Esophagus squamous epithelium (tissue), 5 donors: ENCODE measurements at regions not wholly inside any gene's neighbourhood (a gene's known extent, or its start where the extent isn't known, plus 50 kb on each side); places are given as distances from the start of the nearest gene placed in this dataset.

Experiments
- DNase-seq: peaks from one replicate; lab custom pipeline; 2025; lab: John Stamatoyannopoulos, UW
- H3K27ac ChIP-seq, 4 donors: fragments of 200-600 bp; sonication (generic); one replicate each; pipeline ENCODE4 v1.5.1; 2016 to 2019; ENCODE audit warnings: mild to moderate bottlenecking in 1 of 4
- H3K27me3 ChIP-seq, 4 donors: fragments of 200-600 bp; sonication (generic); 1 replicate in 3 of 4; 2 replicates in 1 of 4; pipeline versions ENCODE4 v1.5.1 to v1.6.0; 2017 to 2021; ENCODE audit warnings: antibody characterized with exemption in 1 of 4
- H3K36me3 ChIP-seq, 3 donors: fragments of 200-600 bp; sonication (generic); one replicate each; pipeline ENCODE4 v1.5.1; 2016 to 2019
- H3K4me1 ChIP-seq, 3 donors: fragments of 200-600 bp; sonication (generic); one replicate each; pipeline ENCODE4 v1.5.1; 2017 to 2019
- H3K4me3 ChIP-seq, 4 donors: fragments of 200-600 bp; sonication (generic); 1 replicate in 3 of 4; 2 replicates in 1 of 4; pipeline ENCODE4 v1.5.1; 2016 to 2019; ENCODE audit warnings: mild to moderate bottlenecking in 2 of 4, moderate library complexity in 1 of 4
- H3K9me3 ChIP-seq, 3 donors: fragments of 200-600 bp; sonication (generic); one replicate each; pipeline ENCODE4 v1.5.1; 2016 to 2019
- CTCF ChIP-seq, 6 experiments: fragments of 450-650 bp in 4 of 6; fragments of 200-600 bp in 2 of 6; sonication (generic) in 2 of 6; IDR thresholded peaks; one replicate each; pipeline ENCODE4 v1.5.1; 2016 to 2019; ENCODE audit warnings: antibody characterized with exemption in 6 of 6, mild to moderate bottlenecking in 4 of 6, moderate library complexity in 4 of 6
- POLR2A ChIP-seq, 4 donors: fragments of 450-650 bp; IDR thresholded peaks; one replicate each; pipeline ENCODE4 v1.6.1; 2017; ENCODE audit warnings: antibody characterized with exemption in 4 of 4, mild to moderate bottlenecking in 4 of 4, moderate library complexity in 3 of 4
- WGBS, 2 donors: methylation state at CpG; one replicate each; pipeline ENCODE4 v1.1.5; 2018; 5-methylcytosine and 5-hydroxymethylcytosine counted together
- intact Hi-C: fragments of 100-400 bp; cut with DNase I; formaldehyde crosslinking; loops from one replicate; pipeline ENCODE4 v1.15.0; 2022
- donor health status: DM: yes; HTN: yes; CAD: no.

GRCh38 chr22:27312966-27313855, 488.3 kb downstream of the MN1 start:
- no peak overlapping the region for H3K27ac ChIP-seq
- TF ChIP-seq POLR2A (IDR thresholded peaks at IDR 0.05): no peak
- no peak for TF ChIP-seq CTCF (IDR thresholded peaks at IDR 0.05)
- peaks cover 0 to 14% (median 0%) of the 10 kb centered on the region in 3 donors for H3K4me1 ChIP-seq
- H3K27me3 ChIP-seq: peaks cover 0 to 6% (median 0%) of the 10 kb centered on the region in 4 donors
- H3K4me3 ChIP-seq: no peak overlapping the region
- intact Hi-C loops: no loop called here
- no peaks in the 10 kb centered on the region for H3K9me3 ChIP-seq
- H3K36me3 ChIP-seq: no peaks in the 10 kb centered on the region
- DNase-seq: no peak
- 63 to 67% methylated on average over 10 to 12 of the region's 13 CpGs for WGBS, 2 donors

DNA sequence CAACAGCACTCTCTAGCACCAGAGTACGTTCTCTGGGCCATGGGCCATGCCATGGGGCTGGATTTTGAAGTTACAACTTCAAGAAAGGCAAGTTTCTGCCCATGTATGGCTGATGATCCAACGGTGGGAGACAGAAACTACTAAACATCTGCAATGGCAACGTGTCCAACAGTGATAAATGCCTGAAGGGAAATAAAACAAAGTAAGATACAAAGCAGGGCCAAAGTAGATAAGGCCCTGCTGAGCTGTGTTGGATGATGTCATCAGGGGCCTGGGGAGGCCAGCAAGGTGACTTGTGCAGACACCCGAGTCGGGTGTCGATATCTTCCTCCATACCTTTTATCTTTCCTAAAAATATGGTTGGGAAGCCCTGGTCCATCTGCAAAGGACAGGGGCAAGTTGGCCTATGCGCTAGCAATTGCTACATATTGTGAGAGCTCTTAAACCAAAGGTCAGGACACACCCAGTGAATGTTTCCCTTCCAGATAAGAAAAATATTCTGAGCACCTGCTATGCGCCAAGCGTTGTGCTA, 487.2 kb downstream of the MN1 start:
- 65 to 68% methylated on average over 7 to 9 of the region's 9 CpGs for WGBS, 2 donors
- Histone ChIP-seq H3K27ac (no peak overlapping the region), H3K4me3 (no peak overlapping the region), H3K27me3 (peaks cover 0 to 6% (median 0%) of the 10 kb centered on the region in 4 donors), H3K4me1 (peaks cover 0 to 20% (median 0%) of the 10 kb centered on the region in 3 donors), H3K36me3 (no peaks in the 10 kb centered on the region), H3K9me3 (no peaks in the 10 kb centered on the region)
- no peak for DNase-seq
- intact Hi-C loops: no loop called here
- no peak for TF ChIP-seq CTCF (IDR thresholded peaks at IDR 0.05)
- TF ChIP-seq POLR2A (IDR thresholded peaks at IDR 0.05): no peak

DNA sequence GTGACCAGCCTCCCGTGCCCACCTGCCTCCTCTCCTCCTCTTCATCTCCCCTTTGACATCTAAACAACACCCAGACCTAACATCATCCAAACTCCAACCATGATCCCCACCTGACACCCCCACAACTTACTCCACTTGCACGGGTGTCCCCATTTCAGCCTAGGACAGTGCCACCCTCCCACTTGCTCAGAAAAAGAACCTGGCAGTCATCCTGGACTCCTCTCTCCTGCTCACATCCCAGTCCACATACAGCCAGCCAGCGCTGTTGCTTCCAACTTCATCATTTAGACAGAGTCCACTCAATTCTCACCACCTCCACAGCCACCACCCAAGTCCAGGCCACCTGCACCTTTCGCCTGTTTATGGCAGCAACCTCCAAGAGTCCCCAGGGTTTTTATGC, 485.7 kb downstream of the MN1 start:
- peaks cover 0 to 7% (median 0%) of the 10 kb centered on the region in 4 donors for H3K27me3 ChIP-seq
- H3K9me3 ChIP-seq: no peaks in the 10 kb centered on the region
- TF ChIP-seq CTCF (IDR thresholded peaks at IDR 0.05): no peak
- no peak for TF ChIP-seq POLR2A (IDR thresholded peaks at IDR 0.05)
- WGBS, 2 donors: 89 to 91% methylated on average over 4 of the region's 4 CpGs
- H3K4me3 ChIP-seq: no peak overlapping the region
- peaks cover 0 to 20% (median 0%) of the 10 kb centered on the region in 3 donors for H3K4me1 ChIP-seq
- no peaks in the 10 kb centered on the region for H3K36me3 ChIP-seq
- DNase-seq: no peak
- no peak overlapping the region for H3K27ac ChIP-seq
- intact Hi-C loops: no loop called here

- H3K27ac ChIP-seq: no peak overlapping the region
- 90 to 91% methylated on average over 5 of the region's 5 CpGs for WGBS, 2 donors
Measured at GRCh38 chr22:27317096-27317495, 484.5 kb downstream of the MN1 start.

More at GRCh38 chr22:27317096-27317495, 484.5 kb downstream of the MN1 start:
- Histone ChIP-seq H3K4me1 (peaks cover 0 to 14% (median 0%) of the 10 kb centered on the region in 3 donors), H3K27me3 (peaks cover 0 to 17% (median 0%) of the 10 kb centered on the region in 4 donors), H3K9me3 (no peaks in the 10 kb centered on the region), H3K36me3 (no peaks in the 10 kb centered on the region), H3K4me3 (no peak overlapping the region)
- DNase-seq: no peak
- TF ChIP-seq POLR2A (IDR thresholded peaks at IDR 0.05) (no peak), CTCF (IDR thresholded peaks at IDR 0.05) (no peak)
- intact Hi-C loops: no loop called here
